GM18499 (cell line): ENCODE measurements at regions not wholly inside any gene's neighbourhood (a gene's known extent, or its start where the extent isn't known, plus 50 kb on each side); places are given as distances from the start of the nearest gene placed in this dataset.

Experiments
- ATAC-seq: cut with Tn5 transposase; IDR thresholded peaks from one replicate; pipeline ENCODE4 v1.9.1; 2021; ENCODE audit warnings: moderate number of reproducible peaks; ENCODE audit not compliant: insufficient read depth, unreplicated experiment

DNA sequence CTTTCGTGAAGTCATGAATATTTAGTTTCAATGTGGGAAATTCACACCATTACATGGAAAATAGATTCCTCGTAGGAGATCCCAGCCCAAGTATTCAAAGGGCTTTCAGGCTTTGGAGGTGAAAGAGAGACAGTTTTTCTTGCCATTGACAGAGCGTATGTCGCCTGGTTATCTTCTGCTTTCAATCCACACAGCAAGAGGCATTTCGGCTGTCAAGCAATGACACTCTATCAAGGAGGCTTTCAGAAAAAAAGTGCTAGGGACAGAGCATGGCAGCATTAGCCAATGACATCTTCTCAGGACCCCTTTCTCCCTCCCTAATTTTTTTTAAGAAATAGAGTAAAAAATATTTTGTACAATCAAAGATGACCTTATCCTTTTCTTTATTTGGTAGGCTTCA, 492.8 kb downstream of the TMEM182 start:
- ATAC-seq, result no peak

DNA sequence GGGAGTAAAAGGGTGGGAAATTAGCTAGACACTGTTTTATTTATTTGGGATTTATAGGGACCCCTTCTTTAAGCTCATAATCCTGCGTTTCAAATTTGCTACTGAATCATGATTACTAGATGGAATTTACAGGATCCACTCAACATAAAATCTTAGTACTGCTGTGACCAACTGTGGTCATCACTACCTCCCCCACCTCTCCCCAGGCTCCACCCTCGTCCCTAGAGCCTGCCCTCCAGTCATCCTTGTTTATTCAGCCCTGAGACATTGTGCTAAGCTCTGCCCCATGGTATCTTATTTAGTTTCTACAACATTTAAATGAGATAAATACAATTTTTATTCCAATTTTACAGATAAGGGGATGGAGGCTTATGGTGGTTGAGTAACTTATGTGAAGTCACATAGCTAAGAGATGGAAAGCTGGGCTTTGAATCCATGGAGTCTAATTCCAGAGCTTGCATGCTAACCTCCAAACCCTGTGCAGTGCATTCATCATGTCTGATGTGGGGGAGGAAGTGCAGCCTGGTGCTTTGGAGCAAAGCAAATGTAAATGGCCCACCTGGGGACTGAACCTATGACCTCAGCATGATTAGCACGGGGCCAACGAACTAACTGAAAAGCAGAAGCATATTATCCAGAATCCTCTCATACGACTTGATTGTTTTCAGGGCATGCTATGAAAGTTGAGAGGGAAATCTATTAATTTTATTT, 502.4 kb downstream of the TMEM182 start:
- no peak for ATAC-seq

DNA sequence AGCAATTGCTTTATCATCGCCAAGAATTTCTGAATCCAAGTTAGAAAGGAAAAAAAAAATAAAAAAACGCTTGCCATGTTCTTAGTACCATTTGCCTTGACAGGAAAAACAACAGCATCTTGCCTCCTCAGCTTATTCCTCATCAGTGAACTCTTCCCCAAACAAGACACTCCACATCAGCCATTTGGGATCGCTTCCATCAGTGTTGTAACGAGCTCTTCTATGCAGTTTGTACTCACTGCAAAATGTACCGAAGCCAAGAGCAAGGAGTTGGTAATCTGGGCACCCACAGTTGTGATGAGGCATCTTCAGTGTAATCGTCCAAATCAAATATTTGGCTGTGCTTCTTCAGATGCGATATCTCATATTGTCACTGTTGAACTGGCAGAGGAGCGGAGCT, 503.7 kb downstream of the TMEM182 start:
- no peak for ATAC-seq

DNA sequence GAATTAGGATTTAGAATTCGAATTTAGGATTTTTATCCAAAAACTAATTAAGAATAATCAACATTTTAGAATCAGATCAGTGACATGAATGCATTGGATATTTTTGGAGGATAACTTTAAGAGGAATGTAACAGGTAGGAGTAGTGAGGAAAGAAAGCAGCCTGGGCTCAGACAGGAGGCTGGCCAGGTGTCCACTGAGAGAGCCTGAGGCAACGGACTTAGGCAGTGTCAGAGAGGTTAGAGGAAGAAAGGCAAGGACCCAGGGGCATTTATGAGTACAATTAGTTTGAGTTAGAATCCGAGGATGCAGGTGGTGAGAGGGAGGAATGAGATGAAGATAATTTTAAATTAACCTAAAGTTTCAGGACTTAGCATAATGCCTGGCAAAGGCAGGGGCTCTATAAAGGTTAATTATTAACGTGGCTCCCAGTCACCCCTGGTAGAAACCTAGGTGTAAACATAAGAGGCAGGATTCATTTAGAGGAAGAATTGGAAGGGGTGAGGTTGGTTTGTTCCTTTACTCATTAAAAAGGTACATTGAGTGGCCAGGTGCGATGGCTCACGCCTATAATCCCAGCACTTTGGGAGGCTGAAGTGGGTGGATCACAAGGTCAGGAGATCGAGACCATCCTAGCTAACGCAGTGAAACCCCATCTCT, 507.1 kb downstream of the TMEM182 start:
- no peak for ATAC-seq

DNA sequence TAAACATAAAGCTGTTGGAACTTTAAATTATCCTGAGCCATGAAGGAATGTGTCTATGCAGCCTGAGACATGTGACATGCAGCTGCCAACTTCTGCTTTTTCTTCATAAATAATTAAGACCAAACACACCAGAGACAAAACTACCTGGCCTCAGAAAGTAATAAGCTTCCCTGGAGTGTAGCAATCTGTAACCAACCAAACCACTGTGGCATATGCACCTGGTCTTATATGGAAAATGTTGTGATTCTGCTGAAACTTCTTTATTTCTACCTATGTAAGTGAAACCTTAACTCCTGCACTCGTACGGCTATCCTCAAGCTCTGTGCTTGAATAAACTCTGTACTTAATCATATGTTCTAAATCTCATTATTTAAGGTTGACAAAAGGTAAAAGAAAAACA, 515.0 kb downstream of the TMEM182 start:
- no peak for ATAC-seq

DNA sequence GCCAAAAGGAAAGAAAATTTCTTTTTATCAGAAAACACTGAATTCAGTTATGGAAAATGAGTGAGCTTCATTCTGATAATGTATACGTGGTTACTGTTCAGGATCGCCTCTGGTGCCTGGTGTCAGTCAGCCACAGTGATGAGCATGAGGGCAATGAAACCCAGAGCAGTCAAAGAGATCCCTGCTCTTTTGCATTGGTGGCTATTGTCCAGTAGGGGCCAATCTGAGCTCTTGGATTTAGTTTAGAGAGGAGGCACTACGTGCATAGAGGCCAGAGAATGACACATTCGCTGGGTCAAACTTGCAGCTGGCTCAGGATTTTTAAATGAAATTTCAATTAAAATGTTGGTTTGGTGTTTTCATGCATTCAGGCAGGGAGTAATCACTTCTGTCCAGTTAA, 522.9 kb downstream of the TMEM182 start:
- ATAC-seq, result no peak

DNA sequence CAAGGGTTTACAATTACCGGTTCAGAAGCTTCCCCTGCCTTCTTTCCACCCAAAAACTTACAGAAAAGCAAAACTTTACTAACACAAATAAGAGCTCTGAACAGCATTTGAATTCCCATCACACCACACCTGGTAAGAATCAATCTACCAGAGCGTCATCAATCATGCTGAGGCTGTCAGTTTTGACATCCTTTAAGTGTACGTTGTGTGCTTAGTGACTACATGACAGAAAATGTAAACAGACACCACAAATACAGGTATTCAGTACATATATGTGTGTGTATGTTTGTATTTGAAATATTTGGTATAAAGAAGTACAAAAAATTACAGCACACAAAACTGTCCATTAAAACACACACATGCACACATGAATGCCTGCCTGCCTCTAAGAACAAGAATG, 523.5 kb downstream of the TMEM182 start:
- no peak for ATAC-seq

DNA sequence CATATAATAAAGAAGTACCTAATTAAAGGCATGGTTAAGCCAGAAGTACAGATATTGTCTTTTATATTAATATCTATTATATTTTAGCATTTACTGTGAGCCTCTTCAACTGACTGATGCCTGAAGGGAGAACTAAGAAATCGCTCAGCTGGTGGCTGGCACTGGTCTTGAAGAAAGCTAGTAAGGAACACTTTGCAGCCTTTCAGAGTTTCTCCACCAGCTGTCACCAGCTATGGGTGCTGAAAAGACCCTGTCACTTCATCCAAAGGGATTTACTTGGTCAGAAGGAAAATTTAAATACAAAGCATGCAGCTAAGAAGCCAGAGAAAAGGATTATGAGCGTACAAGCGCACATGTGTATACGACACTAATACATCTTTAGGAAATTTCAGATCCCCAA, 525.9 kb downstream of the TMEM182 start:
- no peak for ATAC-seq

DNA sequence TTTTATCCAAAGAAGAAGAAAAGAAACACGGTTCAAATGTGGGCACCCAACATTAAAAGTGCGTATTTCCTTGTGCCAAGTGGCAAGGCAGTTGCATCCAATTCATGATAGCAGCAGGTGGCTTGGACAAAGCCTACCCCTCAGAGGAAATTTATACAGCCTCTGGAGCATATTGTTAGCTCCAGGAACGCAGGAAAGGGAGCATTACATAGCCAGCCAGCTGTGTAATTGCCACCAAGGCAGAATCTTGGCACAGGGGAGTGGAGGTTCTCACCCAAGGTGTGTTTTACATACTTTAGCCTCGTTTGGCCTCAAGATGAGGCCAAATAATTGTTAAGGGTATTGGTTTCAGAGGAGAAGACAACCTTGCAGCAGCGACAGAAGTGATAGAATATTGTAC, 526.9 kb downstream of the TMEM182 start:
- ATAC-seq, result no peak

DNA sequence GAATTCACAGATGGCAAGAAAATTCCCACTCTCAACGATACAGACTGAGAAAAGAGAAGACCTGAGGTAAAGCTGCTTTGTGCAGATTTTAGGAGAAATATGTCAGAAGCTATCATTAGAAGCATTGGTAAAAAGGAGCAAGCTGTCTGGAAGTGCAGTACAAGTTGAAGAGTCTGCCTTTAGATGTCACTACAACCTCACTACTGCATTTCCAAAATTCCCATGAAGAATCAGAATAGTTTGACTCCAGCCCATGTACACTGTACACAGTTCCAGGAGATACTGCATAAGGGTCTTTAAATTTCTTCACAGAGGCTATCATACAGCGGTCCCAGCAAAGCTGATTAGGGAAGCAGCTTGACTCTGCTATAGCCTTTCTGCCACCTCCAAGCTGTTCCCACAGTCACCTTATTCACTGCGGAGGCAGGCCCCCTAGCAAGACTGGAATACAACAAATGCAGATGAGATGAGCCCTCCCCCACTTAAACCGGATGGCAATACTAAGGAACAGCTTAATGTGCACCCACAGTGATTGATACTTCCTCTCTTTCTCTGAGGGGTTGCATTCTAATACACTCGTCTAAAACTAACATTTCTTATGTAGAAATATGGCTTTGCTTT, 527.4 kb downstream of the TMEM182 start:
- no peak for ATAC-seq

DNA sequence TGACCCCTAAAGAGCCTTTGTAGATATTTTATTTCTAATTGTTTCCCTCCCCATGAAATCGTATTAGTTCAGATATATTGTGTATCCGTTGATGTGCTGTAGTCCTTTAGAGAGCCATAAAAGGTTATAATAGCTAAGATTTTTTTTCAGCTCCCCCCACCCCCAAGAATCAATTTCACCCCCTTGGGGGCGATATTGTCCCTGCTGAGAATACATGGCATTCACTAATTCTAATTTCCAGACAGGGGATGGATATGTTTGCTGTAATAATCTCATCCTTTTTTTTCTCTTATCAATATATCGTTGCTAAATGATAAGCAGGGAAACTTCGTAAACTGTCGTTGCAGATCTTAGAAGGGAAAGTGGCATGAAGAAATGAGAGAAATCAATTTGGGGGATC, 530.7 kb downstream of the TMEM182 start:
- no peak for ATAC-seq

DNA sequence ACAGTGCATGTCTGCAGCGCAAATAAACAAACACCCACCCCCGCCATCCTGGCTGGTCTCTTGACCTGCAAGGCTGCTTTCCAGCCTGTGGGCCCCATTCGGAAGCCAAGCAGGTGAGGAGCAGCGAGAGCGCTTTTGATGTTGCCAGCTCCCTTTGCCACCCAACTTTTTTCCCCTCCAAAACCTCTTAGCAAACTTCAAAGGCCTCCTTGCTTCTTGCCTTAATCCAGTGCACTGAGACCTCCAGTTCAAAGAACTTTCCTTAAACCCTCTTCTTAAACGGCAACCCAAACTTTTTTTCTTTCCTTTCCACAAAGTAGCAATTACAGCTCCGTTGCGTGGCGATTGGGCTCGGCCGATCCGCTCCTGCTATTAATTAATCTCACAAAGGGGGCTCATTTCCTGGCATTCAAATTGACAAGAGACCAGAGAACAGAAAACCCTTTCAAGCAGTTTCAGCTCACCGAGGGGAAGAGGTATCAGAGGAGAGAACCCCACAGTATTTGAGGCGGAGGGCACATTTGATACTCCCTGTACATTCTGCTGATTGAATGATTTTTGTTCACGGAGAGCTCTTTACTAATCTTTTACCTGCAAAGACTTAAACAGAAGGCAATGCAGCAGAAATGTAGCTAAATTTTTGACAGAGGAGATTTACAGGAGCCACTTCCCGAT, 531.4 kb downstream of the TMEM182 start:
- ATAC-seq, result no peak

DNA sequence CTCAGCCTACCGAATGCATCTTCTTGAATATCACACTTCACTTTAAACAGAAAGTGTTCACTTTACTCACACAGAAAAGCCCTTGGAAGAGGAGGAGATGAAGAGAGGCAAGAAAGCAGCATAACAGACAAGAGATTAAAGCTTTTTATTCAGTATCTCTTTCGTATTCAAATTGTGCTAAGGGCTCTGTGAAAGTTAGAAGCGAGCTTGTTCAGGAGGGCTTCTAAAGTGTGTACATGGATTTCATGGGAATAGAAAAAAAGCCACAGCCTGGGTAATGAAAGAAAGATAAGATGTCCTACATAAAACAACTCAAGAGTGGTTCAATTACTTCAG, 531.9 kb downstream of the TMEM182 start:
- no peak for ATAC-seq

DNA sequence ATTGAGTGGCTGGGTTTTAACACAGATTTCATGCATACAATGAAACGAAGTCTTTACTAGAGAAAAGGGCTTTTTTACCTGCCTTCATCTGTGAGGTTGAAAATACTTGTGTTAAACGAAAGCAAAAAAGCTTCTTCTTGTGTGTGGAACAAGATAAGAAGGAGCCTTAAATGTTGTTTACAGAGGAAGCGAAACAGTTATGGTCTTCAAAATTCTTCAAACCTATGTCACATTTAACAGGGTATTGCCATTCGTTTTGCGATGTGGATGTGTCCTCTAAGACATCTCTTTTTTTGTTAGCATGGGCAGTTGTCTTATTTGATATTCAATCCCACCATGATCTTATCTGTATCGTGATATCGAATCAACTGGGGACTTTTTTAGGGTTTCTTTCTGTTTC, 532.6 kb downstream of the TMEM182 start:
- ATAC-seq, result no peak

DNA sequence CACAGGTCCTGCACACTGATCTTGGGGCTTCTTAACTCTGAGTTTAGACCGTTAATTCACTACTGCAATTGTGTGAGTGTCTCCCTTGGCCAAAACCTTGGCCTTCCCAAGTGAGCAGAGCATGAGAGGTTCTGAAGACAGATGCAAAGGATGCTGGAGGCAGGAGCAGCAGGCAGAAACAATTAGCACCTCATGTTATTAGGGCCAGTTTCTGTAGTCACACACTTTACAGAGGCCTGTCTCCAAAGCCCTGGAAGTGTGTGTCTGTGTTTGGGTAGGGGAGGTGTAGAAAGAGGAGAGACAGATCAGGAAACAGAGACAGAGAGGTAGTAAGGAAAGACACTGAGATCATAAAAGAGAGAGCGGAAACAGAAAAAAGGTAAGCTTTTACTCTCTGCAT, 533.8 kb downstream of the TMEM182 start:
- ATAC-seq, result no peak

DNA sequence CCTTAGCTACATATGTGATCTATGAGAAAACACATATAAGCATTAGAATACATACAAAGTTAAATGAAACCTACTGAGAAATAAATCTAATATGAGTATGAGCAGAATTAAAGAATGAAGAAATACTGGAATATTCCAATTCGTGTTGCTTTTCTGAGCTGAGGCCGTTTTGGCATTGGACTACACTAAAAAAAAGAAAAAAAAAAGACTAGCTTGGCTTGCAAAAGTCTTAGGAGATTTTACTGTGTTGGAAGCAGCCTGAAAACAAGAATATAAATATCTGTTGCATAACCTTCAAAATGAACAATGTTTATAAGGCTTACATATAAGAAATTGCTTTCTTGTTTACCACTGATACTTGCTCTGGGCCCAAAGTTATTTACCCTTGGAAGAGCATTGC, 562.8 kb downstream of the TMEM182 start:
- ATAC-seq, result no peak

DNA sequence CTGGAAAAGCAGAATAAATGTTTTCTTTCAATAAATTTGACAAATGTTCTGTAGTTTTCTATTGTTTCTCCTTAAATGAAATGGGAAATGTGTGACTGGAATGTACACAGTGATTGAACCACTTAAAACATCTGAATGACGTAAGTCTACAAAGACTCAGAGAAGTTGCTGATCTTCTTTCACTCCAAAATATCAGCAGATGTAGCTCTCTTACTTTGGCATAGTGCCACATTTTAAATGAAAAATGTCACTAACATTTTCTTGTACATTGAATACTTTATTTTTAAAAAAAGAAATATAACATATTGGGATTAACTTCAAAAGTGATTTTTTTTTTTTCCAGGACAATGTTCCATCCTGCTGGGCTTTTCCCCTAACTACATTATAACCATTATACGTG, 565.6 kb downstream of the TMEM182 start:
- ATAC-seq, result no peak

DNA sequence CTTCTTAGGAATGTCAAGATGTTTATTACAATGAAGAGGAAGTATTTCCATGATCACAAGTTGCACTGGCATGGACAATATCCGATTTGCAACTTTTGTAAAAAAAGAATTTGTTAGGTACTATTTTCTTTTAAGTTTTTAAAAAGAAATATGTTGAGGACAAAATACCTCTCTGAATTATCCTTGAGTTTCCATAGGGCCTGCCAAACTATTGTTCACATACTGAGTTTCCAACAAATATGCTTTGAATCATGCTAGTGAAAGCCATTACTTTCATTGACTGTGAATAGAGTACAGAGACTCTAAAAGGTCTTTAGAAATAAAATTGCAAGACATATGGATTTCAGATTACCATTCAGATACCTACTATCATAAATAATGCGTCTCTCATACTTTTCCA, 566.1 kb downstream of the TMEM182 start:
- ATAC-seq, result no peak

DNA sequence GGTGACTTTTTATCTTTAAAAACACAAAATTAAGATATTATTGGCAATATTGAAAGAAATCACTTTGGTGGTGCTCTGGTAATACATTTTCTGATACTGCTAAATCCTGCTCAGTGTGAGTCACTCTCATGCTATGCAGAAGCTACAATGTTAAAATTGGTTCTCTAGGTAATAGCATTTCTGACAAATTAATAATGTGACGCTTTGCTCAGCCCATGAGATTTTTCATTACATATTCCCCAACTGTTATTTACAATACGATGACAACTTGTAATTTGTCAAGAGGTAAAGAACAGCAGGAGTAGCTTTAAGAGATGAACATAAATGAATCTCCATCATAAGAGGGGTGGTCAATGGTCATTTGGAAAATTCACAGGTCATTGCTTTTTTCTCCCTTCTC, 573.6 kb downstream of the TMEM182 start:
- ATAC-seq, result no peak

DNA sequence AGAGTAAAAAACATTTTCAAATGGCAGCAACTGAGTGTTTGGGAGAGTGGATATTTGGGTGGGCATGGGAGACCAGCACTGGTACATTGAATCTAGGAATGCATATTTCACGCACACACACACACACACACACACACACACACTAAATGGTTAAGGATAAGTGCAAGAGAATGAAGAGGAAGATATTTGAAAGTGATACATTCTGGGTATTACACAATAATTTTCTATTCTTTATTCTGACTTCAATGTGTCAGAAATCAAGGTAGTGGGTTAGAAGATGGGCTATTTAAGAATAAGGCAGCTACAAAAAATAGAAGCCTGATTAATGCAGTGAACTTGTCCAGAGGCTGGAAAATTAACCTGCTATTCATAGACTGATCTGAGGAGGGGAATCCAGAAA, 577.0 kb downstream of the TMEM182 start:
- no peak for ATAC-seq

DNA sequence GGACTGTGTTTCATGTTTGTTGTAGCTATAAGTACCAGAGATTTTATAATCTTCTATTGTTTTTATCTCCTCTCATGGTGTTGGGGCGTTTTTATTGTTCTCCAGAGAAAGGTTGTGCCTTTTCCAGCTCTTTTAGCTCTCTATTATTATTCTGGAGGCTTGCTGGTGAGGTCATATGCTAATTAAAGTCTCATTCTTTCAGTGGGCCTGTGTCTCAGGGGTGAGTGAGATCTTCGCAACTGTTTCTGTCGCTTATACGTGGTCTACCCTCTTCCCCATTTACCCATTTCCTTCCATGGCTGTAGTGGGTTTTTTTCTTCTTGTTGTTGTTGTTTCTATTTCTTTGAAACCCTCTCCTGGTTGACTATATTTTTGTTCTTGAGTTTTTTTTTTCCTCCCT, 584.9 kb downstream of the TMEM182 start:
- no peak for ATAC-seq
